GM12873 (cell line): ENCODE measurements at regions not wholly inside any gene's neighbourhood (a gene's known extent, or its start where the extent isn't known, plus 50 kb on each side); places are given as distances from the start of the nearest gene placed in this dataset.
A peak's percentile ranks its signal among the peaks of the same experiment; 100 is the strongest.

Experiments used
- CTCF ChIP-seq: IDR thresholded peaks from 2 replicates; pipeline ENCODE4 v1.5.1; 2012; ENCODE audit warnings: low read depth, mild to moderate bottlenecking, moderate library complexity, low read length, control low read depth; ENCODE audit not compliant: insufficient read depth; ENCODE audit errors: missing control alignments

- TF ChIP-seq CTCF = no peak
Measured at GRCh38 chr6:159642995-159643394, 50.0 kb downstream of the SOD2 start.

- no peak for TF ChIP-seq CTCF
Measured at GRCh38 chr6:159642481-159642880, 50.6 kb downstream of the SOD2 start.

- no peak for TF ChIP-seq CTCF
Measured at GRCh38 chr6:159640722-159641482, 52.1 kb downstream of the SOD2 start.

- no peak for TF ChIP-seq CTCF
Measured at GRCh38 chr6:159640322-159640721, 52.7 kb downstream of the SOD2 start.

- TF ChIP-seq CTCF = no peak
Measured at GRCh38 chr6:159639721-159640120, 53.3 kb downstream of the SOD2 start.

GRCh38 chr6:159633196-159633595 lies 59.8 kb downstream of the SOD2 start:
- peak; percentile 46 for TF ChIP-seq CTCF

- TF ChIP-seq CTCF = no peak
Measured at GRCh38 chr6:159631886-159632285, 61.2 kb downstream of the SOD2 start.
